PC-9 (cell line): ENCODE measurements at regions not wholly inside any gene's neighbourhood (a gene's known extent, or its start where the extent isn't known, plus 50 kb on each side); places are given as distances from the start of the nearest gene placed in this dataset.

Source experiments
- CTCF ChIP-seq: fragments of 200-600 bp; sonication (generic); conservative IDR thresholded peaks from 2 replicates; pipeline ENCODE4 v1.6.1; 2017; ENCODE audit warnings: mixed run types, antibody characterized with exemption, mild to moderate bottlenecking, moderate library complexity
- EZH2 ChIP-seq: fragments of 200-600 bp; sonication (generic); IDR thresholded peaks from 2 replicates; pipeline ENCODE4 v1.8.0; 2017; ENCODE audit warnings: antibody characterized with exemption, low read depth

GRCh38 chr1:79364896-79365295 is 358.4 kb upstream of the ADGRL4 start:
- TF ChIP-seq CTCF (no peak), EZH2 (no peak)
